GM10248 (cell line): ENCODE measurements at regions not wholly inside any gene's neighbourhood (a gene's known extent, or its start where the extent isn't known, plus 50 kb on each side); places are given as distances from the start of the nearest gene placed in this dataset.
"Not testable (repeated sequence)": the region's sequence is repeated elsewhere in the genome, so short reads cannot be mapped to it uniquely, and the experiment has no call there.

Experiments
- CTCF ChIA-PET: fragments of 300-600 bp; sonication (Branson Sonifier 250); formaldehyde crosslinking; extraction: SDS; loops from one replicate; lab custom pipeline; 2021; ENCODE audit warnings: antibody characterized with exemption; lab: Yijun Ruan, JAX
- POLR2A ChIA-PET: fragments of 350-650 bp; sonication (Branson Sonifier 250); formaldehyde crosslinking; extraction: SDS; loops from one replicate; lab custom pipeline; 2020; ENCODE audit warnings: antibody characterized with exemption; lab: Yijun Ruan, JAX
- DNase-seq: peaks from one replicate; pipeline ENCODE4 v3.0.0; 2012; ENCODE audit errors: extremely low spot score
- TF ChIP-seq, protein P1 (sequence below): IDR thresholded peaks from 2 replicates; pipeline ENCODE4 v1.5.1; 2012; ENCODE audit warnings: mild to moderate bottlenecking, low read depth; ENCODE audit errors: extremely low read depth, missing control alignments, control extremely low read depth

DNA sequence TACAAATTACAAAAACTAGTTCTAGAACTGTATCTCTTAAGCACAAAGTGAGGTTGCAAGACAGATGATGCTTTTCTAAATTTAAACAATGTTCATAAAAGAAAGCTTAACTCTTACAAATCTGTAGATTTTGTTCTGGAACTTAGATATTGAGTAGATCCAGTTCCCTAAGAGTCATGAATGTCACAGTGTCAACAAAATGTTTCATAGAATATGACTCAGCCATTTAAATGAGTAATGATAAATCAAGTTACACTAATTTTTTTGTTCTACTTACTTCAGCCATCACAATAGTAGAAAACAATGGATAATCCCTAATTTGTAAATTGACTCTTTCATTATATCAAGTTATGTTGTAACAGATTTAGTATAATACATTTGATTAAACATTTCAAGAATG, 239.7 kb downstream of the MEF2C start:
- no peak for DNase-seq
- POLR2A ChIA-PET: no interaction called here
- CTCF ChIA-PET: interaction anchor here (1.2 to 1.3 kb wide), 3 partner anchors 8 to 48 kb away, joined by 3 read pairs; no protein-coding TSS in a partner anchor
- TF ChIP-seq, protein P1, sequence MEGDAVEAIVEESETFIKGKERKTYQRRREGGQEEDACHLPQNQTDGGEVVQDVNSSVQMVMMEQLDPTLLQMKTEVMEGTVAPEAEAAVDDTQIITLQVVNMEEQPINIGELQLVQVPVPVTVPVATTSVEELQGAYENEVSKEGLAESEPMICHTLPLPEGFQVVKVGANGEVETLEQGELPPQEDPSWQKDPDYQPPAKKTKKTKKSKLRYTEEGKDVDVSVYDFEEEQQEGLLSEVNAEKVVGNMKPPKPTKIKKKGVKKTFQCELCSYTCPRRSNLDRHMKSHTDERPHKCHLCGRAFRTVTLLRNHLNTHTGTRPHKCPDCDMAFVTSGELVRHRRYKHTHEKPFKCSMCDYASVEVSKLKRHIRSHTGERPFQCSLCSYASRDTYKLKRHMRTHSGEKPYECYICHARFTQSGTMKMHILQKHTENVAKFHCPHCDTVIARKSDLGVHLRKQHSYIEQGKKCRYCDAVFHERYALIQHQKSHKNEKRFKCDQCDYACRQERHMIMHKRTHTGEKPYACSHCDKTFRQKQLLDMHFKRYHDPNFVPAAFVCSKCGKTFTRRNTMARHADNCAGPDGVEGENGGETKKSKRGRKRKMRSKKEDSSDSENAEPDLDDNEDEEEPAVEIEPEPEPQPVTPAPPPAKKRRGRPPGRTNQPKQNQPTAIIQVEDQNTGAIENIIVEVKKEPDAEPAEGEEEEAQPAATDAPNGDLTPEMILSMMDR: no peak

DNA sequence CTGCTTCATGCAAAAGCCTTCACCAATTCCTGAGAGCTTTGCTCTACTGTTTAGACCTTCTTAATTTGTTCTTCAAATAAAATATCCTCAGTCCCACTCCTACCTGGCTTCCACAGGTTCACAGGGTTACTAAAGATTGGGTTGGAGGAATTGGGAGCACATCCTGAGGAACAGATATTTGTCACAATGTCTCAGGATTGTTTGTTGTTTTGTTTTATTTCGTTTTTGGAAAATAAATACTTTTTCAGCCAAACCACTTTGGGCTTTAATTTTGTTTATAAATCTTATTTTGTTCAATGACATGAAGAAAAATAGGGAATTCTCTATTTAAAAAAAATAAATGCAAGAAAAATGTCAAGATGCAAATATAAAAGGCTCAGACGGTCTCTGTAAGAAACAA, 249.0 kb downstream of the MEF2C start:
- TF ChIP-seq, protein P1: no peak
- POLR2A ChIA-PET: no interaction called here
- no peak for DNase-seq
- CTCF ChIA-PET: interaction anchor here (1.5 kb wide), 1 partner anchor 8 kb away, joined by 3 read pairs; no protein-coding TSS in a partner anchor

DNA sequence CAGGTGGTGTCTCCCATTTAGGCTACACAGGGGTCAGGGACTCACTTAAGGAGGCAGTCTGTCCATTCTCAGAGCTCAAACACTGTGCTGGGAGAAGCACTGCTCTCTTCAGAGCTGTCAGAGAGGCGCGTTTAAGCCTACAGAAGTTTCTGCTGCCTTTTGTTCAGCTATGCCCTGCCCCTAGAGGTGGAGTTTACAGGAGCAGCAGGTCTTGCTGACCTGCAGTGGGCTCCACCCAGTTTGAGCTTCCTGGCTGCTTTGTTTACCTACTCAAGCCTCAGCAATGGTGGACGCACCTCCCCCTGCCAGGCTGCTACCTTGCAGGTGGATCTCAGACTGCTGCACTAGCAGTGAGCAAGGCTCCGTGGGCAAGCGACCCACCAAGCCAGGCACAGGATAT, 260.1 kb downstream of the MEF2C start:
- POLR2A ChIA-PET, DNase-seq: not testable (repeated sequence)
- CTCF ChIA-PET: interaction anchor here (1.8 to 2.1 kb wide), 2 partner anchors 20 to 53 kb away, joined by 4 to 6 read pairs; no protein-coding TSS in a partner anchor

DNA sequence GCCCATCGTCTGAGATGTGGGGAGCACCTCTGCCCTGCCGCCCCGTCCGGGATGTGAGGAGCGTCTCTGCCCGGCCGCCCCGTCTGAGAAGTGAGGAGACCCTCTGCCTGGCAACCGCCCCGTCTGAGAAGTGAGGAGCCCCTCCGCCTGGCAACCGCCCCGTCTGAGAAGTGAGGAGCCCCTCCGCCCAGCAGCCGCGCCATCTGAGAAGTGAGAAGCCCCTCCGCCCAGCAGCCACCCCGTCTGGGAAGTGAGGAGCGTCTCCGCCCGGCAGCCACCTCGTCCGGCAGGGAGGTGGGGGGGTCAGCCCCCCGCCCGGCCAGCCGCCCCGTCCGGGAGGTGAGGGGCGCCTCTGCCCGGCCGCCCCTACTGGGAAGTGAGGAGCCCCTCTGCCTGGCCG, 267.2 kb downstream of the MEF2C start:
- POLR2A ChIA-PET, CTCF ChIA-PET, DNase-seq: not testable (repeated sequence)

DNA sequence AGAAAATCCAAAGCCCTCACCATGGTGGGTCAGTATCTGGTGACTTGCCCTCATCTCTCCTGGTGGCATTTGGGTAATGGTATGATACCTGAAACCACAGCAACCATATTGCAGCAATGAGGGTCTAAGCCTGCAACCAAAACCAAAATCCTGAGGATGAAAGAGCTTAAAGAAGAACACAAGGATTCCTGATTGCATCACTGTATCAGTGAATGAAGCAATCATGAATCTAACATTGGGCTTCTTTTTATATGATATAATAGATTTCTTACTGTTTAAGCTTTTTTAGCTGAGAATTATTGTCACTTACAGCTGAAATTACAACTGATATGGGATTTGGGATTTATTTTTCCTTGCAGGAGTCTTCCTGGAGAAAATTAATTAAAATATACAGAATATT, 269.9 kb downstream of the MEF2C start:
- ChIA-PET POLR2A (no interaction called here), CTCF (no interaction called here)
- TF ChIP-seq, protein P1: no peak
- no peak for DNase-seq

DNA sequence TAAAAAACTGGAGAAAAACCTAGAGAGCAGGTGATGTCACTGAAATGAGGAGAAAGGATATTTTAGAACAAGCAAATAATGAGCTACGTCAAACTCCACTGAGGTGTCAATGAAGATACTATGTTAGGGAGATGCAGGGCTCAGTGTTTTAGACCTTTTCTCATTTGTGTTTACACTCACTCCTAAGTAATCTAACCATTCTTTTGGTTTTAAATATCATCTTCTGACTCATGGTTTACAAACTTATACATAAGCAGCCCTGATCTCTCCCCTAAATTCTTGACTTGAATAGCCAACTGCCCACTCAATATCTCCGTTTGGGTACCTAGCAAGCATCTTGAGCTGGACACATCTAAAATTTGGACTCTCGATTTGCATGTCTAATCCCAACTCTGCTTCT, 272.4 kb downstream of the MEF2C start:
- TF ChIP-seq, protein P1: no peak
- CTCF ChIA-PET: interaction anchor here (0.7 to 1.2 kb wide), 4 partner anchors 8 to 15 kb away, joined by 3 to 4 read pairs (median 3); no protein-coding TSS in a partner anchor
- POLR2A ChIA-PET: no interaction called here
- no peak for DNase-seq

DNA sequence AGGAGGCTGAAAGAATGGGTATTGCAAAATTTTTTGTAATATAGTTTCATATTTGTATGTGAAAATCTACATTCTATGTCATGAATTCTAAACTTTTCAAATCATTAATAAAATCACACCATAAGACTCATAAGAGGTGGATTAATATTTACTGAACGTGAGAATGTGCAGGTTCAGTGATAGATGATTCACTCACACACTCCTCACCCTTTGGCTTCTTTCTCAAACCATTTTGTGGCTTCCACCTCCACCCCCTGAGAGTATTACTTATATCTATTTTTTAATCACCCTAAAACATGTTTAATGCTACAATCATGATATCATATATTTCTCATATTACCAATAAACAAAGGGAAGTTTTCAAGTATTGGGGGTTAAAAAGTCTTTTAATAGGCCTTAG, 275.5 kb downstream of the MEF2C start:
- ChIA-PET CTCF (no interaction called here), POLR2A (no interaction called here)
- TF ChIP-seq, protein P1: no peak
- no peak for DNase-seq

DNA sequence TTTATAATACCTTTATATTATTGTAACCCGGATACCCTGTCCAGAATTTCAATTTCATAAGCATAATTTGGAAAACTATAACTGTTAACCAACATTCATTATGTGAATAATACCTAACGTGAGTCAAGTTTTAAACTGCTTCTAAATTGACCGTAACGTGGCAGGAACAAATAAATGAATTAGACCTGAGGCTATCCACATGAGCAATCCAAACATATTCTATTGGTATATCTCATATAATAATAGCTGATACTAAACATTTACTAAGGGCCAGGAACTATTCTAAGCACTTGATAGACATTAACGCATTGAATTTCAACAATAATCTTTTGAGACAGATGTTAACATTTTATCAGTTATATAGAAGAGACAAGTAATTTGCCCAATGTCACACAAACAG, 276.4 kb downstream of the MEF2C start:
- CTCF ChIA-PET: no interaction called here
- POLR2A ChIA-PET: no interaction called here
- no peak for DNase-seq
- TF ChIP-seq, protein P1: no peak
